GM18858 (cell line): ENCODE measurements at regions not wholly inside any gene's neighbourhood (a gene's known extent, or its start where the extent isn't known, plus 50 kb on each side); places are given as distances from the start of the nearest gene placed in this dataset.
A peak's percentile ranks its signal among the peaks of the same experiment; 100 is the strongest.

Experiments used
- ATAC-seq: cut with Tn5 transposase; IDR thresholded peaks from one replicate; pipeline ENCODE4 v1.9.1; 2021; ENCODE audit not compliant: unreplicated experiment

DNA sequence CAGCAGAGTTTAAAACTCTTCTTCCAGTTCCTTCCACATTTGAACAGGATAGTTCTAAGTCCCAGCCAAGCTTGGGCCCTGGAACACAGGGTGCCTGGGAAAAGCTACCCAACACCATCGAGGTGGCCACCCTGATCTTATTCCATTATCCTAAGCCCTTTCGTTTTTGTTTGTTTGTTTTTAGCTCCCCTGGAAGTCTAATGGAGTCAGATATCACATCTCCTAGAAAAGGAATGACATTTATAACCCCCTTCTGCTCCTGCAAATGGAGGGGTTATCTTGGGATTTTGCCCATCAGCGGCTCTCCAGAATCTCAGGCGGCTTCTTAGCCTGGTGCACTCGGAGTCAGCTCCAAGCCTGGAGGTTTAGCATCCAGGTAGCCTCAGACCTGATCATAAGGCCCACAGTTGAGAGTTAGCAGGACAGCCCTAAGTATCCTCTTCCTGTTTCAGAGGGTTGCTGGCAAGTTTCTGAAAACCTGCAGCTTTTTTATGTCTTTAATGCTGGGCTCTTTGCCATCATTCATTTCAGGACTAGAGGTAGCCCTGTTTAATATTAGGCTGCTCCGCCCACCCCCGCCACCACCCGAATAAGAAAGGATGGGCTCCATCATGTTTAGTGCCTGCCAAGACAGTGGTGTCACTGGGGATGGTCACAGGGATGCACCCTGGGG lies 230.0 kb upstream of the LNX1 start:
- no peak for ATAC-seq

DNA sequence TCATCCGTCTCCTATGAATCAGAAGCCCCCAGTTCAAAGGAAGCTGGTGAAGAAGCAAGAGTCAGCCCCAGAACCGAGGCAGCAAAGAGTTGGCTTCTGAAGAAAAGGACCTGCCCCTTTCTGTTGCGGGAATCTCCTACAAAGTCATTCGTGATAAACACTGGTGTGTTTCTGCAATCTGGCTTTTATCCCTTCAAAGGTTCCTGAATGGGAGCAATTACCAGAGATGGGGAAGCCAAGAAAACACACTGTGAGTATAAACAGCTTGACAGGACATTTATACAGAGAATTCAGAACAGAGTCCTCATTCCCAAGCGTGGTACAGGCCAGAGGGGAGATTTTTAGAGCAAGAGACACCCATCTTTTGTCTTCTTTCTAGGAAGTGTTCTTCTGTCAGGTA lies 226.8 kb upstream of the LNX1 start:
- no peak for ATAC-seq

DNA sequence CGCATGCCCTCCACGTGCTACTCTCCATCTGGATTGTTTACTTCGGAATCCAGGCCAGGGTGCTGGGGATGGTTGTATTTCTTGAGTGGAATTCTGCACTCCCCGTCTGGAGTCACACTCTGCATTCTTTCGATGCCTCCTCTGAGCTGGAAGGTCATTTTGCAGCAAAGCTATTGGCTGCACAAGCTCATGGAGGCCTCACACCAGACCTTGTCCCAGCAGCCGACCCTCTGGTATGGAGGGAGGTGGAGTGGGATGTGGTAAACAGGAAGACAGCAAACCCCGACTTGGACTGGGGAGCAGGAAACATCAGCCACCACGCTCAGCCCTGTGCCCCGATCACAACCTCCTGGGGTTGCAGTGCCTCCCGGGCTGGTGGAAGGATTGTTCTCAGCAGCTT lies 225.3 kb upstream of the LNX1 start:
- ATAC-seq, result no peak

DNA sequence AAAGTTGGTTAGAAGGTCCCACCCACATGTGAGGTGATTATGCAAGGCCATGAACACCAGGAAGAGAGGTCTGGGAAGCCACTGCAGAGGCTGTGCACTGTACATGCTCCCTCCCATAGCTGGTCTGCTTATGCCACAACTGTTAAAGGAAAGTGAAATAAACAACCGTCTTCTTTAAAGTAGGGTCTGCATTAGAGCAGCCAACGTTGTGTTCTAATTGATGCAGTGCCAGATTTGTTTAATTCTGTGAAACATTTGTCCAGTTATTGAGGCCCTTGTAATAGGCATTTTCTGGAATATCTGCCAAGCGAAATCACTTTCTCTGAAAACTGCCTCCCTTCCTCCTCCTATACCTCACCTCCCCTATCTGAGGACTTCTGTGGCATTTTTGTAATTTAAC lies 224.0 kb upstream of the LNX1 start:
- no peak for ATAC-seq

DNA sequence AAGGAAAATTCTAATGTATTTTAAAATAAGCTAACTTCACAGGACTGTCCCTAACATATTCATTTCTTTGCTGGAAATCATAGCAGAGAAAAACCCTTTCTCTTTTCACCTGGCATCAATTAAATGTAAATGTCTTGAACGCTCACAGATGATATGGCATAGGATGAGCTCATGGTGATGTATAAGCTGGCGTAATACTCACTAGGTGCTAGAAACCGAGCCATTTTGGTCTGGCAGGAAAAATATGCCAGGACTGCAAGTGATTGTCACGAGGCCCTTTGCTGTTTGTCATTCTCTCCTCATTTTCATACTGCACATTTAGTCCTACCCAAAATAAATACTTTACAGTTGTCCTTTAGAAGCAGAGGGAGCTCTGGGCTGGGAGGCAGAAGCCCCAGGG lies 222.7 kb upstream of the LNX1 start:
- no peak for ATAC-seq

DNA sequence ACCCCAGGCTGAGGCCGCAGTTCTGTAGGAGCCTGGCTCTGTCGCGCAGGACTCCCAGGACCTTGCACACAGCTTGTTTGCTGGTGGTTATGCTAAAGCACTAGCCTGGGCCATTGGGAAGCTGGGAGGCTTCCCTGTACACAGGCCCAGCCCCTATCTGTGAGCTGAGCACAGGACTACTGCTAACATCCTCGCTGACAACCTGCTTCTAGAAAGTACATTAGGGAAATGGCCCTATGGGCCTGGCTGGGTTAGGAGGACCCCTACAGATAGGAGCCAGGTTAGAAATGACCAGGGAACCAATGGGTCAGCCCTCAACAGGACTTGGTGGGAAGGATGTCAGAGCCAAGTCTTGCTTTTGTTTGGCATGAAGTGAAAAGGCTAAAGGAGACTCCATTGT lies 219.4 kb upstream of the LNX1 start:
- ATAC-seq, result no peak

DNA sequence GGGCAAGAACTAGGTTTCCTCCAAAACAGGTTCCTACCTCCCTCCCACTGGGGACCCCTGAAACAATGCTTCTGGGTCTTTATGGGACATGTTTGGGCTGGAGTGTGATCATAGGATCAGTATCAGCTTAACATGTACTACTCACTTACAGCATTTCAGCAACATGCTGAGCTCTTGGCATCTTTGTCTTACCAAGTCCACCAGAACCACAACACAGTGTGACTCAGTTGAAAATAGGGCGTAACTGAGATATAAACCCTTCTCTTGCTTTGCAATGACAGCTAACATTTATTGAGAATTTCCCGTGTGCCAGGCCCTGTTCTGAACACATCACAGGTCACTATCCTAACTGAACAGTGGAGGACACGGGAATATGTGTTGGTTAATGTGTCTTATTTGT lies 218.5 kb upstream of the LNX1 start:
- no peak for ATAC-seq

DNA sequence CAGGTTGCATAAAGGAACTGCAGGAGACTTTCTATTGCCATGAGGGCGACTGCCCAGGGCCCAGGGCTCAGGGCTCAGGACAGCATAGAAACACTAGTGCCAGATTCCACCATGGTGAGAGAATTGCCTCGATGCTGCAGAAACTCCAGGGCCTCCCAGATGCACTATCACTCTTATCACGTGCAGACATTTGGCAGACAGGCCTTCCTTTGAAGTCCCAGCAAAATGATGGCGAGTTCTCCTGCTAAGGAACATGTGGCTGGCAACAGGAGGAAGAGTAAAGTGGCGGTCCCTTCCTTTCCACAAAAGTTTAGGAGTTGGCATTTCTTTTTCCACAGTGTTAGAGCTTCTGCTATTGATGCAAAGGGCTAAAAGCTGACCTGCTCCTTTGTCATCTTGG lies 214.0 kb upstream of the LNX1 start:
- ATAC-seq, result no peak

DNA sequence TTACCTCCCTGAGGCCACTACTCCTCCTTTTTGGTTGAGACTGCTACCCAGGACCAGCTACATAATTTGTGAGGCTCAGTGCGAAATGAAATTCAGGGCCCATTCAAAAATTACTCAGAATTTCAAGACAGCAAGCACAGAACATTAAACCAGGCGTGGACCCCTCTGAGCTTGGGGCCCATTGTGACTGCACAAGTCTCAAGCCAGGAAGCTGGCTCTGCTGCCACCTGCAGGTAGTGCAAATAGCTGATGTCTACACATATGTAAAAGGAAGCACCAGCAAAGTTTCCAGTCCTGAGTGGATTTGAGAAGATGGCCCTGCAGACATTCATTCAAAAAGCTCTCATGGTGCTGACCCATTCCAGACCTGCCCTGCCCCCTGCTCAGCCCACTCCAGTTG lies 213.4 kb upstream of the LNX1 start:
- peak; percentile 49 for ATAC-seq

DNA sequence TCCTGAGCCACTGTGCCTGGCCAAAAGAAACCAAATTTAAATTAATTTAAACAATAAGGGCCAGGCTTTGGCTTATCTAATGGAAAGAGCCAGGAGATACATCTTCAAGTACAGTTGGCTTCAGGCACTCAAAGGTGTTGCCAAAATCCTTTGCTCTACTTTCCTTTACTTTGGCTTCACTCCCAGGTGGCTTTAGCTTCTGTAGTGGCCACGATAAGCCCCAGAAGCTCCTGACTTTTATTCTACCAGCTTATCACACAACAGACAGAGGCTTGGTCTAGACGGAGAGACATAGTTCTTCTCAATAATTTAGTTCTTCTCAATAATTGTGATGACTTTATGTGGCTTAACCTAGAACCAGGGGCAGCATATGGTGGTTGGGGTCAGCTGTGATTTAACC lies 211.2 kb upstream of the LNX1 start:
- no peak for ATAC-seq

DNA sequence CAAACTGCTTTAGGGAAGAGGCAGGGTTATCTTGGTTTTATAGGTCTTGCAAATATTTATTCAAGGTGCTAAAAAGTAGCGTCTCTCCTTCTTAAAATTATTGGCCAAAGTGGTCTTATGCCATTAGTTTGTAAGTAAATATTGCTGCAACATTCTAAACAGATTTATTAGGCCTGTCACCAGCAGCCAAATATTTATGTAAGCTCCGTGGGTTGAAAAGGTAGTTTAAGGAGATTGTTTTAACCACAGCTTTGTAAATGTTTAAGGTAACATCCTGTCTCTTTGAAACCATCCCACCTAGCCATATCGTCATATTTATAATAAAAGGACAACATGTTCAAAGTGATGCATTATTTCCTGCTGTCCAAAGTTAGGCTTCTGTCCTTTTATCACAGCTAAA lies 210.1 kb upstream of the LNX1 start:
- ATAC-seq, result no peak

DNA sequence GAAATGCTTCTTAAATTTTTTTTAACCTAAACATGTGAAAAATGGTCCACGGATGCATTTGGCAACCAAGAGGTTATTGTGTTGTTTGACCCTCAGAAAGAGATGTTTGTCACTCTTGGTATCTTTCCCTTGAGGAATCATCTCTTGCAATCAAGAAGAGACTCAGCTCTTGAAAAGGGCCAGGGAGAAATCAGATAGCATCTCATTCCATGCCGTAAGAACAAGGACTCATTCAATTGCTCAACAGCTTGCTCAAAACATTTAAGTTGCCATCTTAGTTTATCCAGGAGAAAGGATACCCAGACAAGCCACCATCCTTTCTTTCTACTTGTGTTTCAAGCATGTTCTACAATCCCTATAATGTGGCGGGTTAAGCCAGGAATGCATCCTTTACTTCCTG lies 209.5 kb upstream of the LNX1 start:
- ATAC-seq, result no peak

DNA sequence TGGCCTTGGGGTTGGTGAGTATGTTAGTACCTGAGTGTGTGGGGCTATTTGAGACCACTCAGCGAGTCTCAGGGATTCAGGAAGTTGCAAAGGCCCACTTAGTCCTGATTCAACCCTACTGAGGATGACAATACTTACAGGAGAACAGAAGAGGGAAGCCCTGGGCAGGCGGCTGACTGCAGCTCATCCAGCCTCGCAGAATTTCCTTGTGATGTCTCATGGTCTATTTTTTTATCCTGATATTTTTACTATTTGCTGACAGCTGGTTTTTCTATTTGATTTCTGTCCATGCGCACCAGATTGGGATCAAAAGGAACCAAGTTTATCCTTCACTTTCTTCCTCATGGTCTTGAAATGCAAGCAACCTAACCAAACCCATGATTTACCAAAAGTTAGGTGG lies 201.8 kb upstream of the LNX1 start:
- ATAC-seq, result no peak

DNA sequence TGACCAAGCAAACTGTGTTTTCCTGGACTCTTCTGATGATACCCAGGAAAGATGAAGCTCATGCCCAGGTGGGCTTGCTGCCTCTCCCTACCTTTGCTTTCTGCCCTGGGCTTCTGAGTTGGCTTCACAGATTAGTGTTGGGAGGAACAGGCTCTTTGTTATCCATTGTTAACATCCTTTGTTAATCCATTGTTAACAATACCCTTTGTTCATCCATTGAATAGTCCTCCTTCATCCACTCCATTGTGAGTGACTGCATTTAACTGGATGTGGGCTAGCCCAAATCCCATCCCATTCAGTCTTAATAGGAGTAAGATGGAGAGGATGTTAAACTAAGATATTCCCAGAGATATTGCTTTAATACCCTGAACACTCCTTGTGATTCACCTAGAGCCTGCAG lies 199.0 kb upstream of the LNX1 start:
- no peak for ATAC-seq

DNA sequence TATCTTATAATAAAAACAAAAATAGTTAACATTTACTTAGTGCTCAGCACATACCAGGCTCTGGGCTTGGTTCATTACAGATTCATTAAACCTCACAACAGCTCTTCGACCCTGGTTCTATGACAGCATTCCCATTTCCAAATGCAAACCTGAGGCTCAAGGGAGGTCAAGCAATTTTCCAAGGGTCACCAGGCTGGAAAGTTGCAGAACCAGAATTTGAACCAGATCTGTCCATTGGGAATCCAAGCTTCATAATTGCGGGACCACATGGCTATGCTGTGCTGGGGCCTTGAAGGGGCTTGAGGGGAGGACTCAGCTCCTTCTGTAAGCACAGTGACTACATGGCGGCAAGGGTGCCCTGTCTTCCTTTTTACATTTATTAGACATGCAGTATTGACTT lies 197.3 kb upstream of the LNX1 start:
- ATAC-seq, result no peak

DNA sequence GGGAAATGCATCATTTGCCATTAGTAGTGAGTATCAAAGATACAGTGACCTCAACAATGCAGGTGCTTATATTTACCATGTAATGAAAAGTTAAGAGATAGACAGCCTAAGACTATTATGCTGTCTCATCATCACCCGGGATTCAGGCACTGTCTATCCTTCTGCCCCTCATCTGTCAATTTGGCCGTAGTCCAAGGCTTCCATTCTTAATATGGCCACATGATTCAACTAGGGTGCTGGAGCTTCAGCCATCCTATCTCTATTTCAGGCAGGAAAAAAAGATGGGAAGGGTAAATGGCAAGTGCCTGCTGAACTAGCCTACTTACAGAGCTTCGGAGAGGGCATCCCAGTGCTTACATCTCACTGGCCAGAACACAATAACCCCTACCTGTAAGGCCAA lies 196.7 kb upstream of the LNX1 start:
- no peak for ATAC-seq

DNA sequence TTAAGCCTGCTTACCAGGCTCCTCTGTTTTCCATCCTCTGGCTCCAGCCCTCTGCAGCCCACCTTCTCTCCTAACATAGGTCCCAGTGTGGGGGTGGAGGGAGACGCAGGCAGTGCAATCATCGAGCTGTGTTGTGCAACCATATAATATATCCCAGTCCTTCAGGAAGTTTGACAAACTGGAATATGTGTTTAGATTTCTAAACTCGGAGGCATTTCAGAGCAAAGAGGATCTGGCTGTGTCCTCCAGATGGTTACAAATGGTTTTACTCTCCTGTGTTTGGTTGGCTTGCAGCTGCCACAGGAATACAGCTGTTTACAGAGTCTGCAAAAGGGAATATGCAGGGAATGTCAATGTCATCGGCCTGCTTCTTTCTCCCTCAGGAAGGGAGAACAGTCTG lies 195.3 kb upstream of the LNX1 start:
- ATAC-seq, result no peak

DNA sequence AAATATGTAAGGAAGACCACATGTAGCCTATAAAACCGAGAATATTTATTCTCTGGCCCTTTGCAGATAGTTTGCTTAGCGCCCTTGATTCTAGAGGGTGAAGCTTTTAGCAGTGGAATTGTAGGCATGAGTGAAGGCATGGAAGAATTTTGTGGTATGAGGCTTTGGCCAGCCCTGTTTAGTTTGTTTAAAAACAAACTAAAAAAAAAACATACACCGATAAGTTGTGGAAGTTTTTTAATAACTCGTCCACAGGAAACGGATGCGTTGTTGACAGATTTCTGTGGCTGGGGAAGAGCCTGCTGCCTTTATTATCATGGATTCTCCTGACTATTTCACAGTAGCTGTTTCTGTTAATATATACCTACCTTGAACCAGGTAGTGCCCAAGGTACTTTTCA lies 194.7 kb upstream of the LNX1 start:
- no peak for ATAC-seq

DNA sequence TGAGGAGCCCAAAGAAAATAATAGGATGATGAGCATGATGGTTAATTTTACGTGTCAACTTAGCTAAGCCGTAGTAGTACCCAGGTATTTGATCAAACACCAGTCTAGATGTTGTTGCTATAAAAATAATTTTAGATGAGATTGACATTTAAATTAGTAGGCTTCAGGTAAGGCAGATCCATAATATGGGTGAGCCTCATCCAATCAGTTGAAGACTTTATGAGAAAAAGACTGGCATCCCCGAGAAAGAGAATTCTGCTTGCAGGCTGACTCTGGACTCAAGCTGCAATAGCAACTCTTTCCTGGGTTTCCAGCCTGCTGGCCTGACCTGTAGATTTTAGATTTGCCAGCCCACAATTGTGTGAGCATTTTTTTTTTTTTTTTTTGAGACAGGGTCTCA lies 192.8 kb upstream of the LNX1 start:
- no peak for ATAC-seq

DNA sequence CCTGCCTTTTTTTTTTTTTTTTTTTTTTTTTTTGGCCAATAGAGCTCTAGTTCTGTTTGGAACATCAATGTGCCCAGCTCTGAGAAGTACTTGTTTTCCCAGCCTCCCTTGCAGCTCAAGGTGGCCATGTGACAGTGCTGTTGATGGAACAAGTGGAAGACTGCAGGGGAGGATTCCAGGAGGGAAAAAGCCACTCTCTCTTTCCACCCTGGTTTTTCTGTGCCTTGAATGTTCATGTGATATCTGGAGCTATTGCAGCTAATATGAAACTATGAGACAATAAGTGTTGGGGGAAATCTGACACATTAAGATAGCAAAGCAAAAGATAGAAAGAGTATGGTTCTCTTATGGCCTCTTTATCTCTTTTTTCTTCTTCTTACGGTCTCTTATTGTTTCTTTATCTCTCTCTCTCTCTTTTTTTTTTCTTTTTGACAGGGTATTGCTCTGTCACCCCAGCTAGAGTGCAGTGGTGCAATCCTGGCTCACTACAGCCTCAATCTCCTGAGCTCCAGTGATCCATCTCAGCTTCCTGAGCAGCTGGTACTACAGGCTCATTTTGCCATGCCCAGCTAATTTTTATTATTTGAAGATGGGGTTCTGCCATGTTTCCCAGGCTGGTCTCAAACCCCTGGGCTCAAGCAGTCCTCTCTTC lies 192.0 kb upstream of the LNX1 start:
- no peak for ATAC-seq

DNA sequence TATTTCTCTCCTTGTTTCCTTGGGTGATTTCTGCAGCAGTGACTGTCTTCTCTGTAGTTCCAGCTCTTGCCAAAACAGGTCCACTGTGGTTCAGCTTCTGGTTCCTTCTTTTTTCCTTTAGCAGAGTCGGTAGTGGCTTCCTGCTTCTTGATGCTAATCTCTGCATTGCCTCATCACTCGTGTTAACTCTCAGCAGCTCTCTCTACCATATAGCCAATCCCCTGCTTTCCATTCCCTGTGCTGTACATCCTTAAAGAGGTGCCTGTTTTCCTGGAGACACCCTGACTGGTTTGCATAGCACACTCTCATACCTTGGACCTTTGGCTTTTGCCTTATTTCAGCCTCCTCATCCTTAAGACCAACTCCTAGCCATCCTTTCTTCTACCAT lies 191.2 kb upstream of the LNX1 start:
- no peak for ATAC-seq

DNA sequence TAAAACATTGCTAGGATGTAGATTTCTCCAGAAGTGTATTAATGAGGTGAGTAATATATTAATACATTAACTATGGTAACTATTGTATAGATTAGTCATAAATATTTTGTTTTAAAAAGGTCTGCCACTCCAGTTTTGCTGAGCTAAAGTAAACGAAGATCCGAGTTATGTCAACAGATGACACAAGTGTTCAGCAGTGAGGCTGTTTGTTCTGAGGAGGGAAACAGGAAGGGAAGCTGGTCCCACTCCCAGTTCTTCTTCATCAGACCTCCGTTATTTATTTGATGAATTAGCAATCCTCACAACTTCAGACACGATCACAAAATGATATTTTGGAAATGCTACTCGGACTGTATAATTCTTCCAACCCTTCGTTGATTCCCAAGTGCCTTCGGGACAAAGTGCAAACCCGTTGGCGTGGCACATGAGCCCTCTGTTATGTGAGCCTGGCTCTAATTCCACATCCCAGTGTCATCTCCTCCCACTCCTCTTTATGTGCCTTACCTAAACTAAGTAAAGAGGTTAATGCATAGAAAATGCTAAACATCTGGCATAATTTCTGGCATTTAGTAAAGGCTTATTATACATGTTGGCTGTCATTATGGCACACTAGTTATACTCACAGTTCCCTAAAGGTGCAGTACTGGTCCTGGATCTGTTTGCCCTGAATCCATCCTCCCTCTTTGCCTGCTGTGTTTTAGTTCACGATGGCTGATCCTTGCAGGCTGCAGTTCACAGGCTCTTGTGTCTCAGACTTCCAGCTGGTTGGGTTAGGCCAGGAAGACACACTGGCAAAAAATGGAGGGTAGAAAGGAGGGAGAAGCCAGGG lies 190.6 kb upstream of the LNX1 start:
- ATAC-seq, result no peak
